T-cell (primary cell): ENCODE measurements at regions not wholly inside any gene's neighbourhood (a gene's known extent, or its start where the extent isn't known, plus 50 kb on each side); places are given as distances from the start of the nearest gene placed in this dataset.
"Not testable (repeated sequence)": the region's sequence is repeated elsewhere in the genome, so short reads cannot be mapped to it uniquely, and the experiment has no call there.

Source experiments
- ATAC-seq, 4 experiments: fragments of 200-7000 bp in 3 of 4; fragments of 150-1000 bp in 1 of 4; cut with Tn5 transposase; replicated peaks in 1 of 4; 1 replicate in 3 of 4; 2 replicates in 1 of 4; pipeline ENCODE4 v1.10.0; 2021; ENCODE audit warnings: moderate library complexity in 3 of 4, mild to moderate bottlenecking in 2 of 4, moderate number of reproducible peaks in 1 of 4
- CTCF ChIA-PET, 2 donors: fragments of 300-600 bp; sonication (Branson Sonifier 250); formaldehyde crosslinking; loops; one replicate each; lab custom pipeline; 2022; ENCODE audit warnings: antibody characterized with exemption in 2 of 2; lab: Charles Lee
- POLR2A ChIA-PET, 2 donors: fragments of 300-600 bp; sonication (Branson Sonifier 250); formaldehyde crosslinking; loops; one replicate each; lab custom pipeline; 2022; ENCODE audit warnings: antibody characterized with exemption in 2 of 2; lab: Charles Lee
- DNase-seq, 35 experiments: peaks; one replicate each; pipeline versions ENCODE4 v3.0.0 to v3.0.0-alpha.2; 2013 to 2023
- H3K27ac ChIP-seq: one replicate; pipeline ENCODE4 v1.5.1; 2013; ENCODE audit warnings: low read length
- H3K27me3 ChIP-seq, 2 experiments: replicated peaks in 1 of 2; 1 replicate in 1 of 2; 2 replicates in 1 of 2; pipeline versions ENCODE4 v1.6.1 to v1.7.0; 2013; ENCODE audit warnings: low read length in 1 of 2, mixed read lengths in 1 of 2; ENCODE audit not compliant: control insufficient read depth in 2 of 2, insufficient read depth in 2 of 2; ENCODE audit errors: extremely low read depth in 1 of 2
- H3K36me3 ChIP-seq, 2 donors: 1 replicate in 1 of 2; 2 replicates in 1 of 2; pipeline versions ENCODE4 v1.6.1 to v1.7.0; 2013; ENCODE audit warnings: low read length in 1 of 2; ENCODE audit not compliant: control insufficient read depth in 2 of 2, insufficient read depth in 1 of 2; ENCODE audit errors: extremely low read depth in 1 of 2
- H3K4me1 ChIP-seq, 2 experiments: 1 replicate in 1 of 2; 2 replicates in 1 of 2; pipeline versions ENCODE4 v1.6.1 to v1.7.0; 2013; ENCODE audit warnings: low read length in 2 of 2, mixed read lengths in 1 of 2; ENCODE audit not compliant: insufficient read depth in 2 of 2, control insufficient read depth in 1 of 2; ENCODE audit errors: extremely low read depth in 1 of 2
- H3K4me3 ChIP-seq, 2 donors: 1 replicate in 1 of 2; 2 replicates in 1 of 2; pipeline versions ENCODE4 v1.5.1 to v1.7.0; 2013; ENCODE audit warnings: mild to moderate bottlenecking in 2 of 2, low read length in 1 of 2, moderate library complexity in 1 of 2; ENCODE audit not compliant: control insufficient read depth in 1 of 2; ENCODE audit errors: extremely low read depth in 1 of 2
- H3K9me3 ChIP-seq: 2 replicates; pipeline ENCODE4 v1.7.0; 2013
- H3K27ac Mint-ChIP-seq, 2 donors: one replicate each; pipeline ENCODE4 v1.8.0; 2020 to 2021; ENCODE audit warnings: mild to moderate bottlenecking in 2 of 2, mixed read lengths in 2 of 2
- H3K27me3 Mint-ChIP-seq, 2 donors: one replicate each; pipeline ENCODE4 v1.8.0; 2021 to 2022; ENCODE audit warnings: mixed read lengths in 2 of 2
- H3K36me3 Mint-ChIP-seq: one replicate; pipeline ENCODE4 v1.8.0; 2021; ENCODE audit warnings: mixed read lengths
- H3K4me1 Mint-ChIP-seq, 3 donors: one replicate each; pipeline ENCODE4 v1.8.0; 2020 to 2022; ENCODE audit warnings: mixed read lengths in 3 of 3, mild to moderate bottlenecking in 1 of 3
- H3K4me3 Mint-ChIP-seq, 3 donors: one replicate each; pipeline ENCODE4 v1.8.0; 2020 to 2022; ENCODE audit warnings: mild to moderate bottlenecking in 3 of 3, mixed read lengths in 3 of 3, moderate library complexity in 3 of 3
- H3K9me3 Mint-ChIP-seq, 3 donors: one replicate each; pipeline ENCODE4 v1.8.0; 2020 to 2022; ENCODE audit warnings: mixed read lengths in 3 of 3
- WGBS: methylation state at CpG from one replicate; pipeline ENCODE4 v1.1.5; 2013; ENCODE audit warnings: missing lambda C conversion rate; ENCODE audit not compliant: insufficient coverage; 5-methylcytosine and 5-hydroxymethylcytosine counted together

- Mint-ChIP-seq H3K27ac (no peak overlapping the region), H3K27me3 (no peaks in the 10 kb centered on the region), H3K9me3 (peaks cover 3 to 25% (median 5%) of the 10 kb centered on the region in 3 donors), H3K36me3 (no peaks in the 10 kb centered on the region), H3K4me3 (no peak overlapping the region), H3K4me1 (no peaks in the 10 kb centered on the region)
- H3K9me3 ChIP-seq, result no peaks in the 10 kb centered on the region
- ATAC-seq, result no peak
- 100% methylated on average over 1 of the region's 2 CpGs for WGBS
- CTCF ChIA-PET, result interaction anchor here in 1 of 2 donors (0.6 kb wide), 1 partner anchor 108 kb away, joined by 3 read pairs; no protein-coding TSS in a partner anchor
- H3K4me1 ChIP-seq, result no peaks in the 10 kb centered on the region
- H3K27ac ChIP-seq, result no peak overlapping the region
- no peak overlapping the region for H3K4me3 ChIP-seq
- POLR2A ChIA-PET, result interaction anchor here in 1 of 2 donors (0.7 kb wide), 1 partner anchor 1906 kb away, joined by 18 read pairs; no protein-coding TSS in a partner anchor
- no peaks in the 10 kb centered on the region for H3K27me3 ChIP-seq
- H3K36me3 ChIP-seq, result no peaks in the 10 kb centered on the region
- DNase-seq, result no peak
Observed at GRCh38 chr13:90591927-90592268, 755.6 kb upstream of the MIR17HG start.

DNA sequence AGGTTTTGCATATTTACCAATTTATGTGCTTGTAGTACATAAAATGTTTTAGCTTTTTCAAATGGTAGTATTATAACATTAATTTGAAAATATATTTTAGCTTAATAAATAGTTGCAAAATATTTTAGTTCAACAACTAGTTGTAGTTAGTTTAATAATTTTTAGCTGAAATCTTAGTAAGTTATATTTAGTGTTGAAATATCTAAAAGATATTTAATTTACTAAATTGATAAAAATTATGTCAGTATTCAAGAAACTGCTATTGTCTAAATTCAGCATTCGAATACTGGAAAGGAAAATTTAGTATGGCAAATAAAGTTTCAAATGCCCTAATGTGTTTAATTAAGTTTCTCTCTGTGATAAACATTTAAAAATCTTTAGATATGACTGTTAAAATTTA lies 754.5 kb upstream of the MIR17HG start:
- WGBS, result no CpG with 5 or more reads among the region's 1 CpG
- ATAC-seq, result no peak

DNA sequence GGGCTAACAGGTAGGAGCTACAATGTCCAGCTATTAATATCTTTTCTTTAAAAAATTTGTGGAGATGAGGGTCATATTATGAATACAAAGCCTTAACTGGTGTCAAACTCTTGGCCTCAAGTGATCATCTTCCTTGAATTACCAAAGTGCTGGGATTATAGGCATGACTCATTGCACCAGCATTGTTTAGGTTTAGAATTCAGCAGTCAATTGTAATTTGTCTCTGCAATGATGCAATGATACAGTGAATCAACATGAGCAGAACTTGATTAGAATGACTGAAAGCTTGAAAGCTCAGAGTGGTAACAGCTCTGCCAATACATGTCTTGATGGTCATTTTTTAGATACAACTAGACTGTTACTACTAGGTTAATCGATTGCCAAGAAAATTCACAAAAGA lies 752.8 kb upstream of the MIR17HG start:
- ATAC-seq, result no peak
- CTCF ChIA-PET, result no interaction called here

More for the DNA sequence above, 754.5 kb upstream of the MIR17HG start:
- no peak for DNase-seq
- POLR2A ChIA-PET, result no interaction called here
- Histone ChIP-seq H3K9me3 (no peaks in the 10 kb centered on the region), H3K27me3 (no peaks in the 10 kb centered on the region), H3K27ac (no peak overlapping the region), H3K4me3 (no peak overlapping the region), H3K4me1 (no peaks in the 10 kb centered on the region), H3K36me3 (no peaks in the 10 kb centered on the region)
- no peak overlapping the region for H3K27ac Mint-ChIP-seq
- no peaks in the 10 kb centered on the region for H3K27me3 Mint-ChIP-seq
- CTCF ChIA-PET, result no interaction called here
- no peaks in the 10 kb centered on the region for H3K4me1 Mint-ChIP-seq
- H3K36me3 Mint-ChIP-seq, result no peaks in the 10 kb centered on the region
- no peak overlapping the region for H3K4me3 Mint-ChIP-seq
- H3K9me3 Mint-ChIP-seq, result peaks cover 3 to 18% (median 5%) of the 10 kb centered on the region in 3 donors

DNA sequence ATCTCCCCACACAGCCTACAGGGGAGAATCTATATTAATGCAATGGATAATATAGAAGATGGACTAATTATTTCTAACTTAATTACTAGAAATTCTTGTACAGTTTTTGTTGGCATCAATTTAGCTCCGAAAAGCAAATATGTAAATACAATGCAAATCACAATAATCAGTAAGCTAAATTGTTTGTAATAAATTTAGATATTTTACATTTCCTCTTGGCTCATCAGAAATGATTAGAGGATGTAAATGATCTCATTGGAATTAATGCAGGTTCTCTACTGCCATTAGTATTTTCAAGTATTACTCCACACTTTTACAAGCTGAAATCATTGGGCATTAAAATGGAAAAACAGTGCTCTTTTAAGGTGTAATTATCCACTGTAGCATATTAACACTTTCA lies 741.8 kb upstream of the MIR17HG start:
- no peaks in the 10 kb centered on the region for H3K27me3 ChIP-seq
- H3K4me1 Mint-ChIP-seq, result no peaks in the 10 kb centered on the region
- ChIA-PET CTCF (no interaction called here), POLR2A (no interaction called here)
- no peaks in the 10 kb centered on the region for H3K36me3 ChIP-seq
- no peaks in the 10 kb centered on the region for H3K36me3 Mint-ChIP-seq
- H3K4me3 ChIP-seq, result no peak overlapping the region
- H3K27ac ChIP-seq, result no peak overlapping the region
- H3K4me3 Mint-ChIP-seq, result no peak overlapping the region
- no peak for ATAC-seq
- H3K4me1 ChIP-seq, result no peaks in the 10 kb centered on the region
- no peaks in the 10 kb centered on the region for H3K27me3 Mint-ChIP-seq
- H3K27ac Mint-ChIP-seq, result no peak overlapping the region
- peaks cover 4 to 17% (median 16%) of the 10 kb centered on the region in 3 donors for H3K9me3 Mint-ChIP-seq
- DNase-seq, result no peak
- no peaks in the 10 kb centered on the region for H3K9me3 ChIP-seq
- WGBS, result no CpG with 5 or more reads among the region's 1 CpG

More for the DNA sequence above, 752.8 kb upstream of the MIR17HG start:
- Mint-ChIP-seq H3K4me1 (no peaks in the 10 kb centered on the region), H3K27ac (no peak overlapping the region), H3K36me3 (no peaks in the 10 kb centered on the region), H3K27me3 (no peaks in the 10 kb centered on the region), H3K9me3 (peaks cover 8 to 17% (median 9%) of the 10 kb centered on the region in 3 donors), H3K4me3 (no peak overlapping the region)
- Histone ChIP-seq H3K4me3 (no peak overlapping the region), H3K27me3 (no peaks in the 10 kb centered on the region), H3K27ac (no peak overlapping the region), H3K9me3 (no peaks in the 10 kb centered on the region), H3K4me1 (no peaks in the 10 kb centered on the region), H3K36me3 (no peaks in the 10 kb centered on the region)
- POLR2A ChIA-PET, result no interaction called here
- DNase-seq, result no peak
- WGBS, result no CpG with 5 or more reads among the region's 1 CpG

DNA sequence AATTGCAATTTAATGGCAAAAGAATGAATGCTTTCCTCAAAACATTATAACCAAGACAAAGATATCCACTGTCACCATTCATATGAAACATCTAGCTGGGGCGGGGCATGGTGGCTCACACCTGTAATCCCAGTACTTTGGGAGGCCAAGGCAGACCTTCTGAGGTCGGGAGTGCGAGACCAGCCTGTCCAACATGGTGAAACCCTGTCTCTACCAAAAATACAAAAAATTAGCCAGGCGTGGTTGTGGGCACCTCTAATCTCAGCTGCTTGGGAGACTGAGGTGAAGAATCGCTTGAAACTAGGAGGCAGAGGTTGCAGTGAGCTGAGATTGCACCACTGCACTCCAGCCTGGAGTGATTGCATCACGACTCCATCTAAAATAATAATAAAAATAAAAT lies 740.6 kb upstream of the MIR17HG start:
- CTCF ChIA-PET, H3K4me1 Mint-ChIP-seq, H3K27me3 Mint-ChIP-seq, ATAC-seq, H3K36me3 ChIP-seq, H3K4me3 ChIP-seq, H3K9me3 ChIP-seq, H3K27ac ChIP-seq, H3K36me3 Mint-ChIP-seq, H3K27me3 ChIP-seq, DNase-seq, POLR2A ChIA-PET, H3K4me3 Mint-ChIP-seq, H3K27ac Mint-ChIP-seq, H3K4me1 ChIP-seq: not testable (repeated sequence)
- H3K9me3 Mint-ChIP-seq, result peaks cover 4 to 19% (median 17%) of the 10 kb centered on the region in 3 donors
- WGBS, result 80% methylated on average over 1 of the region's 6 CpGs

DNA sequence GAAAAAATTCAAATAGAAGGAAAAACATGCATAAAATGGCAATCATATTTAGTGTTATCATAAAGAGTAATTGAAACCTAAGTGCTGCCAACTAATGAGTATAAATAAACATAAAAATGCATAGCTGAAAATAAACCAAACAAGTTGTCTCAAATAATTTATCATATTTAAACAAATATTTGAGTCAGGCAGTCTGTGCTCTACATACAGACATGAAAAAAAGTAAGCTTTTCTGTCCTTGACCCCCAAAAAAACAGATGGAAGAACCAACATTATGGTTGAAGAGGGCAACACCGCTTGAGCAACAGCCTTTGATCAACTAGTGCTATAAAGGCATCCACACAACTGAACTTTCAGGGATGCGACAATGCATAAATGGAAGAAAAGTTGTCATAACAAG lies 735.1 kb upstream of the MIR17HG start:
- no peaks in the 10 kb centered on the region for H3K27me3 ChIP-seq
- Mint-ChIP-seq H3K36me3 (no peaks in the 10 kb centered on the region), H3K27me3 (no peaks in the 10 kb centered on the region), H3K4me3 (no peak overlapping the region), H3K9me3 (peaks cover 3 to 17% (median 13%) of the 10 kb centered on the region in 3 donors), H3K4me1 (no peaks in the 10 kb centered on the region), H3K27ac (no peak overlapping the region)
- H3K4me1 ChIP-seq, result no peaks in the 10 kb centered on the region
- ATAC-seq (no peak), DNase-seq (no peak)
- no peaks in the 10 kb centered on the region for H3K9me3 ChIP-seq
- H3K27ac ChIP-seq, result no peak overlapping the region
- H3K36me3 ChIP-seq, result no peaks in the 10 kb centered on the region
- WGBS, result no CpG with 5 or more reads among the region's 2 CpGs
- POLR2A ChIA-PET, result no interaction called here
- CTCF ChIA-PET, result no interaction called here
- H3K4me3 ChIP-seq, result no peak overlapping the region
